ENCODE measurements at regions not wholly inside any gene's neighbourhood (a gene's known extent, or its start where the extent isn't known, plus 50 kb on each side); places are given as distances from the start of the nearest gene placed in this dataset.

DNA sequence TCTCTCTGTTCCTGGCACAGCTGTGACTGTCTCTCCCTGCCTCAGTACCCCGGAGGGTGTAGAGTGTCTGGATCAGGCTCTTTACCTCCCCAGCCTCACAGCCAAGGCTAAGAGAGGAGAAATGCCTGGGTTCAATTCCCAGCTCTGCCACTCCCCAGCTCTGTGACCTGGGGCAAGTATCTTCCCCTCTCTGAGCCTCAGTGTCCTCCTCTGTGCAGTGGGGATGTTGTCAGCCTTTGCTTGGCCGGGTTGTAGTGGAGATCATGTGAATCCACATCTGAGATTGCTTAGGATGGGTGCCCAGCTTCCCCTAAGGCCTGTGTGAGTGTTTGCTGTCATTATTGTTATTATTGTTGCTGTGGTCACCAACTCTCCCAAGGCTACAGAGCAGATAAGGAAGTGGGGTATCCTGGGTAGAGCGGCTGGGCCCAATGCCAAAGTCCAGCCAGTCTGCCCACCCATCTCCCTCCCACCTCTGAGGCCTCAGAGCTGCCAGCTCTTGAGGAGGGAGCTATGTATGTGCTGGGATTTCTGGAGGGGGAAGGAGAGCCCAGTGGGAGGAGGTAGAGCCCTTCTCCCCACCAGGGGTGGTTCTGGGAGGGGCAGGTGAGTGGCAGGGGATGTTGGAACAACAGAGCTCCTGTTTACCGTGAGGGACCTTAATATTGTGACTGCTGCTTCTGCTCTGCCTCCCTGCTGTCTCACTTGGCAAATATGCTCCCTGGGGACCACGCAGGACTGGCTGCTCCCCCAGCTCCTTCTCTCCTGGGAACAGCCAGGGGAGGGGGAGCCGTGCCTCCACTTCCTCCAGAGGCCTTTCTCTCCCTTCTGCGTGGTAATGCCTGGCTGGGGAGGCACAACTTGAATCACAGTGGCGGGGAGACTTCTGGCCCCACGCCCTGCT is 170.5 kb downstream of the RPS24 start:
- H3K27ac ChIP-seq (ENCODE audit: poor library complexity, severe bottlenecking): no peak overlapping the region
- H3K4me3 ChIP-seq (ENCODE audit: severe bottlenecking): no peak overlapping the region
- peak; percentile 30 for DNase-seq (ENCODE audit: low spot score)
- H3K9me3 ChIP-seq (ENCODE audit: severe bottlenecking): no peaks in the 10 kb centered on the region
- TF ChIP-seq, protein P1, sequence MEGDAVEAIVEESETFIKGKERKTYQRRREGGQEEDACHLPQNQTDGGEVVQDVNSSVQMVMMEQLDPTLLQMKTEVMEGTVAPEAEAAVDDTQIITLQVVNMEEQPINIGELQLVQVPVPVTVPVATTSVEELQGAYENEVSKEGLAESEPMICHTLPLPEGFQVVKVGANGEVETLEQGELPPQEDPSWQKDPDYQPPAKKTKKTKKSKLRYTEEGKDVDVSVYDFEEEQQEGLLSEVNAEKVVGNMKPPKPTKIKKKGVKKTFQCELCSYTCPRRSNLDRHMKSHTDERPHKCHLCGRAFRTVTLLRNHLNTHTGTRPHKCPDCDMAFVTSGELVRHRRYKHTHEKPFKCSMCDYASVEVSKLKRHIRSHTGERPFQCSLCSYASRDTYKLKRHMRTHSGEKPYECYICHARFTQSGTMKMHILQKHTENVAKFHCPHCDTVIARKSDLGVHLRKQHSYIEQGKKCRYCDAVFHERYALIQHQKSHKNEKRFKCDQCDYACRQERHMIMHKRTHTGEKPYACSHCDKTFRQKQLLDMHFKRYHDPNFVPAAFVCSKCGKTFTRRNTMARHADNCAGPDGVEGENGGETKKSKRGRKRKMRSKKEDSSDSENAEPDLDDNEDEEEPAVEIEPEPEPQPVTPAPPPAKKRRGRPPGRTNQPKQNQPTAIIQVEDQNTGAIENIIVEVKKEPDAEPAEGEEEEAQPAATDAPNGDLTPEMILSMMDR (IDR thresholded peaks at IDR 0.05; ENCODE audit: poor library complexity, severe bottlenecking): no peak
- no peaks in the 10 kb centered on the region for H3K4me1 ChIP-seq (ENCODE audit: insufficient read depth, poor library complexity, severe bottlenecking)
- no peaks in the 10 kb centered on the region for H3K36me3 ChIP-seq (ENCODE audit: low read depth)
- H3K27me3 ChIP-seq (ENCODE audit: insufficient read depth, poor library complexity, severe bottlenecking): no peaks in the 10 kb centered on the region
- ATAC-seq (ENCODE audit: low read depth): no peak

DNA sequence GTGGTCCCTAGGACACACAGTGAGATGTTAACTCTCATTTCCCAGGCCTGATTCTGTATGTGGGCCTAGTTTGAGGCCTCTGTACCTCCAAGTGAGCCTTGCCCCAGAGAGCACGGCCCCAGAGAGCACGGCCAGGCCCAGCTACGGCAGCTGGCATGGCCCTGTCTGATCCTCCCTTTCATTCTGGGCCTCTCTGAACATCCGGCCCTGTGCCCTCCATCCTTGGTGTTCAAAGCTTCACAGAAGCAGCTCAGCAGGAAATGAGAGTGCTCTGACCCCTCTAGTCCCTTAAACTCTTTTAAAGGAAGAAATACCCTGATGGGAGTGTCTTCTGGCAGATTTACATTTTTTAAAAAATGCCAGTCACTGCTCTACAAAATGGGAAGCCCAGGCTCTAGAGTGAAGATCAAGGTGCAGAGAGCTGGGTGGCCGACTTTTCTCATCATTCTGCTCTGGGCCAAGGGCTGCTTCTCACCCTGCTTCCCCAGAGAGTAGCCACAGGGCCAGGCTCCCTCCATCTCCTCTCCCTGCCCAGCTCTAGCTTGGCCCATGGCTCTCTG is 171.9 kb downstream of the RPS24 start:
- no peaks in the 10 kb centered on the region for H3K27me3 ChIP-seq (ENCODE audit: insufficient read depth, poor library complexity, severe bottlenecking)
- TF ChIP-seq, protein P1 (IDR thresholded peaks at IDR 0.05; ENCODE audit: poor library complexity, severe bottlenecking): no peak
- no peaks in the 10 kb centered on the region for H3K4me1 ChIP-seq (ENCODE audit: insufficient read depth, poor library complexity, severe bottlenecking)
- H3K27ac ChIP-seq (ENCODE audit: poor library complexity, severe bottlenecking): no peak overlapping the region
- H3K4me3 ChIP-seq (ENCODE audit: severe bottlenecking): no peak overlapping the region
- DNase-seq (ENCODE audit: low spot score) (peak; percentile 19), ATAC-seq (ENCODE audit: low read depth) (no peak)
- no peaks in the 10 kb centered on the region for H3K9me3 ChIP-seq (ENCODE audit: severe bottlenecking)
- H3K36me3 ChIP-seq (ENCODE audit: low read depth): no peaks in the 10 kb centered on the region

DNA sequence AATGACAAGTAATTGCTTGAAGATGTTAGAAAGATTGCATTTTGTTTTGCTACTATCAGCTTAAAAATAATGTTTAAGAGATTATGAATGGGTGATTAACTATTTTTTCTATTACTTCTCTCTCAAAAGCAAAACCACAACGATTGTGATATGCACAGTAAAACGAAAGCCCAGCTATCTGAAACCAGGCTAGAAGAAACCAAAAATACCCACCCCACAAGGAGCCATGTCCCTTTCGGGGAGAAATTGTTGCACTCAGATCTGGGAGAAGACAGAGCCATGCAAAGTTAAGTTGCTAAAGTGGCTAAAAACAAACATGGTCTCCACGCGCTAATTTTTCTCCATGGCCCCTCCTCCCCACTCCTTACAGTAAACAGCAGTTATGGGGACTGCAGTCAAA is 173.6 kb downstream of the RPS24 start:
- TF ChIP-seq, protein P1 (IDR thresholded peaks at IDR 0.05; ENCODE audit: poor library complexity, severe bottlenecking): no peak
- H3K9me3 ChIP-seq (ENCODE audit: severe bottlenecking): no peaks in the 10 kb centered on the region
- H3K4me1 ChIP-seq (ENCODE audit: insufficient read depth, poor library complexity, severe bottlenecking): no peaks in the 10 kb centered on the region
- no peaks in the 10 kb centered on the region for H3K36me3 ChIP-seq (ENCODE audit: low read depth)
- DNase-seq (ENCODE audit: low spot score): no peak
- no peak overlapping the region for H3K27ac ChIP-seq (ENCODE audit: poor library complexity, severe bottlenecking)
- H3K4me3 ChIP-seq (ENCODE audit: severe bottlenecking): no peak overlapping the region
- H3K27me3 ChIP-seq (ENCODE audit: insufficient read depth, poor library complexity, severe bottlenecking): no peaks in the 10 kb centered on the region
- ATAC-seq (ENCODE audit: low read depth): no peak

DNA sequence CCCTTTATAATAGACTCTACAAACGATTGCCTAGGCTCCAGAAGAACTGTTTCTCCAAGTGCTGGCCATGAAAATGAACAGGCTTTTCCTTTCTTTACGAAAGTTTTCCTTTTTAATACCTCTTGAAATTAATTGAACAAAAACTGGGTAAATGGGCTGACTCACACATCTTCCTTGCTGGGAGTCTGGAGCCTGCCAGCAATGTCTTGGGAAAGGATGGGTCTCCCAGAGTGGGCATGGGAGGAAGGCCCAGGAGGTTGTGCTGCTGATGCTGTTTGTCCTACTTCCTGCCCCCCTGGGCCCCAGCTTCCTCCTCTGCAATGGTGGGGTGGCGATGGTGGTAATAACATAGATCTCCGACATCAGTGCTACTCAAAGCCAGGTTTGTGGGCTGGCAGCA is 174.1 kb downstream of the RPS24 start:
- TF ChIP-seq, protein P1 (IDR thresholded peaks at IDR 0.05; ENCODE audit: poor library complexity, severe bottlenecking): no peak
- no peak overlapping the region for H3K4me3 ChIP-seq (ENCODE audit: severe bottlenecking)
- H3K36me3 ChIP-seq (ENCODE audit: low read depth): no peaks in the 10 kb centered on the region
- no peak for DNase-seq (ENCODE audit: low spot score)
- ATAC-seq (ENCODE audit: low read depth): no peak
- H3K9me3 ChIP-seq (ENCODE audit: severe bottlenecking): no peaks in the 10 kb centered on the region
- no peaks in the 10 kb centered on the region for H3K27me3 ChIP-seq (ENCODE audit: insufficient read depth, poor library complexity, severe bottlenecking)
- no peak overlapping the region for H3K27ac ChIP-seq (ENCODE audit: poor library complexity, severe bottlenecking)
- H3K4me1 ChIP-seq (ENCODE audit: insufficient read depth, poor library complexity, severe bottlenecking): no peaks in the 10 kb centered on the region

DNA sequence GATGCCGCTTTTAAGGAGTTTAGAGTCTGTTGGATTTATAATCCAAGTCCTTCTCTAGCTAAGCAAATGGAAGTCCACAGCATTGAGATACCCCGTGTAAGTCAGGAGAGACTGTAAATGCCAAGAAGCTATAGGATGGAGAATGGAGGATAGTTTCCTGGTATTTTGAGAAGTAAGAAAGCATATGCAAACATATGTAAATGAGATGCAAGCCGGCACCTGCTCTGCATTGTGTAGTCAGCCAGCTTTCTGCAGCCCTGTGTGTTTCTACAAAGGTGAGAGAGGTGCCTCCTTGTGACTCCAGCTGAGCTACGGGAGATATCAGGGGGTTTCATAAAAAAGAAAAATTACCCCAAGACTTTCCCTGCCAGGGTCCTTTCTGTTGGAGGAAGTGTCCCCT is 176.3 kb downstream of the RPS24 start:
- no peaks in the 10 kb centered on the region for H3K4me1 ChIP-seq (ENCODE audit: insufficient read depth, poor library complexity, severe bottlenecking)
- H3K27me3 ChIP-seq (ENCODE audit: insufficient read depth, poor library complexity, severe bottlenecking): no peaks in the 10 kb centered on the region
- H3K9me3 ChIP-seq (ENCODE audit: severe bottlenecking): no peaks in the 10 kb centered on the region
- no peak for DNase-seq (ENCODE audit: low spot score)
- H3K27ac ChIP-seq (ENCODE audit: poor library complexity, severe bottlenecking): no peak overlapping the region
- TF ChIP-seq, protein P1 (IDR thresholded peaks at IDR 0.05; ENCODE audit: poor library complexity, severe bottlenecking): no peak
- no peak overlapping the region for H3K4me3 ChIP-seq (ENCODE audit: severe bottlenecking)
- no peaks in the 10 kb centered on the region for H3K36me3 ChIP-seq (ENCODE audit: low read depth)
- ATAC-seq (ENCODE audit: low read depth): no peak
